Endothelial cell of umbilical vein (primary cell): ENCODE measurements at regions not wholly inside any gene's neighbourhood (a gene's known extent, or its start where the extent isn't known, plus 50 kb on each side); places are given as distances from the start of the nearest gene placed in this dataset.

Experiments used
- BruUV-seq: library from RNA; stranded (reverse); fragments of 400-500 nt; replicated peaks from 2 replicates; lab custom pipeline; 2021; lab: Mats Ljungman, UMichigan
- CTCF ChIA-PET: fragments of 300-600, 350-600 bp; sonication (Branson Sonifier 250); formaldehyde crosslinking; loops from one replicate; lab custom pipeline; 2021; ENCODE audit warnings: antibody characterized with exemption, inconsistent platforms; lab: Charles Lee
- POLR2A ChIA-PET: fragments of 300-600, 350-600 bp; sonication (Branson Sonifier 250); formaldehyde crosslinking; loops from one replicate; lab custom pipeline; 2021; ENCODE audit warnings: antibody characterized with exemption, inconsistent platforms; lab: Charles Lee
- DNase-seq: peaks from one replicate; pipeline ENCODE4 v3.0.0-alpha.2; 2011; ENCODE audit warnings: low read depth, low spot score
- FAIRE-seq: peaks from 2 replicates; lab custom pipeline; 2011; peaks lifted over from hg19 to GRCh38; lab: Jason Lieb, UNC
- H2AFZ ChIP-seq: 2 replicates; pipeline ENCODE4 v1.6.0; 2012; ENCODE audit warnings: low read depth, low read length, control low read depth, inconsistent platforms
- H3K27ac ChIP-seq: 2 replicates; pipeline ENCODE4 v1.5.1; 2011; ENCODE audit warnings: low read depth, mild to moderate bottlenecking, control low read depth, low read length, moderate library complexity; ENCODE audit not compliant: insufficient read depth
- H3K27me3 ChIP-seq, 2 experiments: 2 replicates each; pipeline versions ENCODE4 v1.6.0 to v1.6.1; 2011; ENCODE audit warnings: low read length in 2 of 2, mixed read lengths in 1 of 2; ENCODE audit not compliant: control insufficient read depth in 2 of 2, insufficient read depth in 2 of 2
- H3K36me3 ChIP-seq, 2 experiments: 2 replicates in 1 of 2; 3 replicates in 1 of 2; pipeline ENCODE4 v1.5.1; 2011; ENCODE audit warnings: low read length in 2 of 2, mild to moderate bottlenecking in 1 of 2, moderate library complexity in 1 of 2; ENCODE audit not compliant: control insufficient read depth in 2 of 2, insufficient read depth in 2 of 2; ENCODE audit errors: extremely low read depth in 1 of 2
- H3K4me1 ChIP-seq: 3 replicates; pipeline ENCODE4 v1.5.1; 2011; ENCODE audit warnings: mild to moderate bottlenecking, low read length; ENCODE audit not compliant: control insufficient read depth, insufficient read depth; ENCODE audit errors: extremely low read depth
- H3K4me2 ChIP-seq: 2 replicates; pipeline ENCODE4 v1.6.1; 2011; ENCODE audit warnings: low read length, control low read depth, mixed read lengths; ENCODE audit not compliant: insufficient read depth
- H3K4me3 ChIP-seq, 3 experiments: fragments of 200-600 bp in 1 of 3; sonication (generic), shearing (Covaris generic) in 1 of 3; replicated peaks in 1 of 3; 2 replicates each; pipeline ENCODE4 v1.5.1; 2011 to 2016; ENCODE audit warnings: control low read depth in 3 of 3, low read length in 3 of 3, mild to moderate bottlenecking in 2 of 3, inconsistent platforms in 1 of 3, low read depth in 1 of 3, moderate library complexity in 1 of 3; ENCODE audit not compliant: insufficient read depth in 1 of 3
- H3K79me2 ChIP-seq: 2 replicates; pipeline ENCODE4 v1.6.0; 2012; ENCODE audit warnings: low read length, inconsistent platforms; ENCODE audit not compliant: control insufficient read depth, insufficient read depth
- H3K9ac ChIP-seq: replicated peaks from 2 replicates; pipeline ENCODE3; 2011; ENCODE audit warnings: low read length, control low read depth; ENCODE audit not compliant: insufficient read depth; ENCODE audit errors: extremely low read depth
- H3K9me1 ChIP-seq: replicated peaks from 3 replicates; pipeline ENCODE4 v1.6.0; 2011; ENCODE audit warnings: mild to moderate bottlenecking, low read length; ENCODE audit not compliant: control insufficient read depth, insufficient read depth; ENCODE audit errors: extremely low read depth
- H3K9me3 ChIP-seq: replicated peaks from 2 replicates; pipeline ENCODE4 v1.5.1; 2012; ENCODE audit warnings: low read length, inconsistent platforms; ENCODE audit not compliant: control insufficient read depth, insufficient read depth
- H4K20me1 ChIP-seq: replicated peaks from 2 replicates; pipeline ENCODE3; 2011; ENCODE audit warnings: mild to moderate bottlenecking, low read length; ENCODE audit not compliant: control insufficient read depth, insufficient read depth; ENCODE audit errors: extremely low read depth
- CTCF ChIP-seq, 2 donors: IDR thresholded peaks; 1 replicate in 1 of 2; 2 replicates in 1 of 2; pipeline ENCODE4 v1.5.1; 2011; ENCODE audit warnings: low read length in 2 of 2, mild to moderate bottlenecking in 2 of 2, moderate library complexity in 2 of 2, control low read depth in 1 of 2, inconsistent platforms in 1 of 2, low read depth in 1 of 2; ENCODE audit not compliant: insufficient read depth in 1 of 2; ENCODE audit errors: extremely low read depth in 1 of 2
- EZH2 ChIP-seq: IDR thresholded peaks from 2 replicates; pipeline ENCODE4 v1.6.1; 2012; ENCODE audit warnings: borderline replicate concordance, low read depth, mild to moderate bottlenecking, moderate library complexity, low read length, inconsistent platforms; ENCODE audit not compliant: severe bottlenecking
- FOS ChIP-seq: IDR thresholded peaks from 2 replicates; pipeline ENCODE4 v1.6.1; 2011; ENCODE audit warnings: mild to moderate bottlenecking, low read length, moderate library complexity, borderline replicate concordance; ENCODE audit not compliant: insufficient read depth
- GATA2 ChIP-seq: IDR thresholded peaks from 2 replicates; pipeline ENCODE4 v1.7.0; 2011; ENCODE audit warnings: low read depth, mild to moderate bottlenecking, moderate library complexity, mixed read lengths, low read length; ENCODE audit not compliant: insufficient read length, insufficient read depth
- JUN ChIP-seq: IDR thresholded peaks from 2 replicates; pipeline ENCODE4 v1.6.1; 2011; ENCODE audit warnings: borderline replicate concordance, low read depth; ENCODE audit not compliant: insufficient read length, insufficient read depth
- MAX ChIP-seq: IDR thresholded peaks from 2 replicates; pipeline ENCODE4 v1.6.1; 2011; ENCODE audit not compliant: insufficient read depth, insufficient read length
- MYC ChIP-seq: IDR thresholded peaks from one replicate; pipeline ENCODE4 v1.6.1; 2011; ENCODE audit warnings: mild to moderate bottlenecking, low read depth, low read length
- POLR2A ChIP-seq: IDR thresholded peaks from 2 replicates; pipeline ENCODE4 v1.6.1; 2012; ENCODE audit warnings: low read depth, mild to moderate bottlenecking, control low read depth, low read length
- POLR2AphosphoS5 ChIP-seq: IDR thresholded peaks from 2 replicates; pipeline ENCODE4 v1.6.1; 2012; ENCODE audit warnings: low read depth, mild to moderate bottlenecking, control low read depth, low read length, moderate library complexity; ENCODE audit not compliant: insufficient read depth
- dilution Hi-C: fragments of 300-500 bp; cut with MboI; formaldehyde crosslinking; loops from one replicate; pipeline ENCODE4 v1.15.0; 2019; ENCODE audit warnings: low sequenced_read_pairs; ENCODE audit not compliant: extremely low pct_ligation_motif_present
- intact Hi-C: fragments of 100-400 bp; cut with micrococcal nuclease; formaldehyde crosslinking; loops from one replicate; pipeline ENCODE4 v1.10.0; 2022

- no peaks in the 10 kb centered on the region for H3K27me3 ChIP-seq
- H3K79me2 ChIP-seq, result no peaks in the 10 kb centered on the region
- ChIA-PET POLR2A (no interaction called here), CTCF (no interaction called here)
- FAIRE-seq (no peak), DNase-seq (no peak)
- BruUV-seq, result no TSS peak
- peaks cover 10% of the 10 kb centered on the region for H3K9me3 ChIP-seq
- H3K36me3 ChIP-seq, result no peaks in the 10 kb centered on the region
- no peak overlapping the region for H3K4me3 ChIP-seq
- no peaks in the 10 kb centered on the region for H3K4me1 ChIP-seq
- no peak overlapping the region for H3K27ac ChIP-seq
- H4K20me1 ChIP-seq, result no peaks in the 10 kb centered on the region
- dilution Hi-C loops, result no loop called here
- intact Hi-C loops, result no loop called here
- H3K9me1 ChIP-seq, result no peaks in the 10 kb centered on the region
- no peak overlapping the region for H3K4me2 ChIP-seq
- H2AFZ ChIP-seq, result no peak overlapping the region
- no peak for TF ChIP-seq POLR2AphosphoS5
- TF ChIP-seq MAX, result no peak
- TF ChIP-seq MYC, result no peak
- no peak for TF ChIP-seq FOS
- TF ChIP-seq POLR2A, result no peak
- TF ChIP-seq CTCF (IDR thresholded peaks at IDR 0.05; ENCODE audit: extremely low read depth in 1 of 2, insufficient read depth in 1 of 2, low read depth in 1 of 2, low read length in 2 of 2), result no peak
- TF ChIP-seq GATA2, result no peak
- TF ChIP-seq JUN, result no peak
- no peak for TF ChIP-seq EZH2
- no peak overlapping the region for H3K9ac ChIP-seq
Observed at GRCh38 chr18:78643004-78643403, 336.6 kb upstream of the SALL3 start.
